Loucy (cell line): ENCODE measurements at regions not wholly inside any gene's neighbourhood (a gene's known extent, or its start where the extent isn't known, plus 50 kb on each side); places are given as distances from the start of the nearest gene placed in this dataset.
"Not testable (repeated sequence)": the region's sequence is repeated elsewhere in the genome, so short reads cannot be mapped to it uniquely, and the experiment has no call there.

ENCODE experiments used
- H2AFZ ChIP-seq: fragments of 200-600 bp; sonication (generic); 2 replicates; pipeline ENCODE4 v1.6.0; 2016; ENCODE audit warnings: antibody characterized with exemption, mild to moderate bottlenecking, low read length, moderate library complexity
- H3F3A ChIP-seq: fragments of 200-600 bp; 2 replicates; pipeline ENCODE4 v1.6.0; 2016; ENCODE audit warnings: antibody characterized with exemption, low read depth, mild to moderate bottlenecking
- H3K27me3 ChIP-seq: fragments of 200-600 bp; sonication (generic); 2 replicates; pipeline ENCODE4 v1.6.1; 2014; ENCODE audit warnings: low read length, mild to moderate bottlenecking; ENCODE audit not compliant: insufficient read depth, poor library complexity, severe bottlenecking
- H3K36me3 ChIP-seq: fragments of 200-600 bp; sonication (generic); 2 replicates; pipeline ENCODE4 v1.6.1; 2016; ENCODE audit warnings: low read length; ENCODE audit not compliant: insufficient read depth
- H3K4me1 ChIP-seq: fragments of 200-600 bp; sonication (generic); 2 replicates; pipeline ENCODE4 v1.5.1; 2014; ENCODE audit warnings: low read length, mild to moderate bottlenecking; ENCODE audit not compliant: insufficient read depth, poor library complexity, severe bottlenecking
- H3K4me2 ChIP-seq: fragments of 200-600 bp; sonication (generic); 2 replicates; pipeline ENCODE4 v1.6.0; 2014; ENCODE audit warnings: antibody characterized with exemption, low read length, low read depth, mild to moderate bottlenecking; ENCODE audit not compliant: poor library complexity, severe bottlenecking
- H3K4me3 ChIP-seq: fragments of 200-600 bp; sonication (generic); 2 replicates; pipeline ENCODE4 v1.5.1; 2014; ENCODE audit warnings: low read length, mild to moderate bottlenecking, mixed read lengths; ENCODE audit not compliant: poor library complexity, severe bottlenecking
- H3K79me2 ChIP-seq: fragments of 200-600 bp; sonication (generic); 2 replicates; pipeline ENCODE4 v1.6.1; 2014; ENCODE audit warnings: low read length; ENCODE audit not compliant: insufficient read depth
- H3K9ac ChIP-seq: fragments of 200-600 bp; sonication (generic); 2 replicates; pipeline ENCODE4 v1.6.0; 2014; ENCODE audit warnings: mild to moderate bottlenecking, low read depth, low read length, moderate library complexity; ENCODE audit not compliant: poor library complexity, severe bottlenecking
- H3K9me2 ChIP-seq: fragments of 200-600 bp; sonication (generic); replicated peaks from 2 replicates; pipeline ENCODE4 v1.6.1; 2016; ENCODE audit warnings: low read depth, low read length, mixed read lengths
- H3K9me3 ChIP-seq: fragments of 200-600 bp; sonication (generic); 2 replicates; pipeline ENCODE4 v1.6.1; 2014; ENCODE audit warnings: mild to moderate bottlenecking, antibody characterized with exemption, low read length, low read depth; ENCODE audit not compliant: insufficient read depth
- H4K20me1 ChIP-seq: fragments of 200-600 bp; sonication (generic); 2 replicates; pipeline ENCODE4 v1.6.0; 2014; ENCODE audit warnings: antibody characterized with exemption, low read length, mild to moderate bottlenecking; ENCODE audit not compliant: insufficient read depth, poor library complexity, severe bottlenecking
- EZH2phosphoT487 ChIP-seq: fragments of 200-600 bp; IDR thresholded peaks from 2 replicates; pipeline ENCODE4 v1.6.1; 2018; ENCODE audit warnings: antibody characterized with exemption, mild to moderate bottlenecking, moderate library complexity, borderline replicate concordance
- TF ChIP-seq, protein P1 (sequence below): fragments of 200-600 bp; sonication (generic); conservative IDR thresholded peaks from 2 replicates; pipeline ENCODE4 v1.5.1; 2014; ENCODE audit warnings: mild to moderate bottlenecking, antibody characterized with exemption, low read length

- Histone ChIP-seq H4K20me1 (no peaks in the 10 kb centered on the region), H3K36me3 (no peaks in the 10 kb centered on the region), H3K9ac (peak overlapping the region; percentile 70), H3K4me3 (peak overlapping the region; percentile 52), H3K4me1 (peaks cover 63% of the 10 kb centered on the region), H3K4me2 (peak overlapping the region; percentile 66), H3K9me3 (no peaks in the 10 kb centered on the region), H3K27me3 (no peaks in the 10 kb centered on the region), H2AFZ (0 out of 2 replicates have a peak overlapping the region, but pooled peaks have one; percentile 21), H3K9me2 (no peaks in the 10 kb centered on the region), H3K79me2 (no peaks in the 10 kb centered on the region), H3F3A (no peaks in the 10 kb centered on the region)
- TF ChIP-seq, protein P1, sequence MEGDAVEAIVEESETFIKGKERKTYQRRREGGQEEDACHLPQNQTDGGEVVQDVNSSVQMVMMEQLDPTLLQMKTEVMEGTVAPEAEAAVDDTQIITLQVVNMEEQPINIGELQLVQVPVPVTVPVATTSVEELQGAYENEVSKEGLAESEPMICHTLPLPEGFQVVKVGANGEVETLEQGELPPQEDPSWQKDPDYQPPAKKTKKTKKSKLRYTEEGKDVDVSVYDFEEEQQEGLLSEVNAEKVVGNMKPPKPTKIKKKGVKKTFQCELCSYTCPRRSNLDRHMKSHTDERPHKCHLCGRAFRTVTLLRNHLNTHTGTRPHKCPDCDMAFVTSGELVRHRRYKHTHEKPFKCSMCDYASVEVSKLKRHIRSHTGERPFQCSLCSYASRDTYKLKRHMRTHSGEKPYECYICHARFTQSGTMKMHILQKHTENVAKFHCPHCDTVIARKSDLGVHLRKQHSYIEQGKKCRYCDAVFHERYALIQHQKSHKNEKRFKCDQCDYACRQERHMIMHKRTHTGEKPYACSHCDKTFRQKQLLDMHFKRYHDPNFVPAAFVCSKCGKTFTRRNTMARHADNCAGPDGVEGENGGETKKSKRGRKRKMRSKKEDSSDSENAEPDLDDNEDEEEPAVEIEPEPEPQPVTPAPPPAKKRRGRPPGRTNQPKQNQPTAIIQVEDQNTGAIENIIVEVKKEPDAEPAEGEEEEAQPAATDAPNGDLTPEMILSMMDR, result no peak
- TF ChIP-seq EZH2phosphoT487, result no peak
Observed at GRCh38 chr6:137811121-137811915, 55.7 kb upstream of the TNFAIP3 start.

- Histone ChIP-seq H3K79me2 (no peaks in the 10 kb centered on the region), H2AFZ (0 out of 2 replicates have a peak overlapping the region, but pooled peaks have one; percentile 1), H3F3A (no peaks in the 10 kb centered on the region), H3K9me3 (no peaks in the 10 kb centered on the region), H3K9ac (peak overlapping the region; percentile 70), H3K4me1 (peaks cover 70% of the 10 kb centered on the region), H3K4me3 (peak overlapping the region; percentile 52), H3K9me2 (no peaks in the 10 kb centered on the region), H4K20me1 (no peaks in the 10 kb centered on the region), H3K36me3 (no peaks in the 10 kb centered on the region), H3K27me3 (no peaks in the 10 kb centered on the region), H3K4me2 (peak overlapping the region; percentile 66)
- TF ChIP-seq EZH2phosphoT487, result no peak
- TF ChIP-seq, protein P1, result no peak
Observed at GRCh38 chr6:137811916-137812553, 55.0 kb upstream of the TNFAIP3 start.

DNA sequence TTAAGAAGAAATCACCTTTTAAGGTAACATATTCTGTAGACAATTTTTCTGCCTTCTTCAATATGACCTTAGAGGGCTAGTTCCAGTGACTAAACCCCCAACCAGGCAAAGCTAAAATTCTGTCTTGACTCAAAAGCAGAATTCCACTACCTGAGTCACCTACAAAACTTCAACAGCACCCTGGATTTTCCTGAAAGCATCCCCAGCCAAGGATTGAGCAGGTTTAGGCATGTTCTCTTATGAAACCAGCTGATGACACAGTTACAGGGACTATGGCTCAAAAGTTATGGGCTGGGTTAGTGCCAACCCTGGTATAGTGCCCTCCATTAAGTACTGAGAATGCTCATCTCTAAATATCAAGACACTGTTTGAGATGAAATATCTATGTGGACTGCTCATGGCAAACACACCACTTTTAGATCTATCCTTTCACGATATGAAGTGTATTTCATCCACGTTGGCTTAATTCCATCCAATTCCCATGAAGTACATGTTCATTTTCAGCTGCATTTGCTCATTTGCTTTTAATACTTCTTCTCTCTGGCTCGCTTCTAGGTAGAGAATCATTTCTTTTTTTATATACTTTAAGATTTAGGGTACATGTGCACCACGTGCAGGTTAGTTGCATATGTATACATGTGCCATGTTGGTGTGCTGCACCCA lies 53.6 kb upstream of the TNFAIP3 start:
- TF ChIP-seq, protein P1, result no peak
- TF ChIP-seq EZH2phosphoT487, result no peak
- H4K20me1 ChIP-seq, result no peaks in the 10 kb centered on the region
- no peak overlapping the region for H3K4me3 ChIP-seq
- no peaks in the 10 kb centered on the region for H3K9me3 ChIP-seq
- no peaks in the 10 kb centered on the region for H3K27me3 ChIP-seq
- H3K9me2 ChIP-seq, result no peaks in the 10 kb centered on the region
- H3K4me1 ChIP-seq, result peaks cover 70% of the 10 kb centered on the region
- H3K79me2 ChIP-seq, result no peaks in the 10 kb centered on the region
- H2AFZ ChIP-seq, result no peak overlapping the region
- no peak overlapping the region for H3K9ac ChIP-seq
- no peaks in the 10 kb centered on the region for H3K36me3 ChIP-seq
- H3K4me2 ChIP-seq, result no peak overlapping the region
- no peaks in the 10 kb centered on the region for H3F3A ChIP-seq

- H3K27me3 ChIP-seq, H3K9me2 ChIP-seq, H3K4me2 ChIP-seq, H3K9ac ChIP-seq, H4K20me1 ChIP-seq, H3K9me3 ChIP-seq, H2AFZ ChIP-seq, H3F3A ChIP-seq, H3K36me3 ChIP-seq, H3K79me2 ChIP-seq, H3K4me3 ChIP-seq: not testable (repeated sequence)
- H3K4me1 ChIP-seq, result peaks cover 69% of the 10 kb centered on the region
Observed at GRCh38 chr6:137814030-137814429, 53.0 kb upstream of the TNFAIP3 start.
